ENCODE measurements at regions not wholly inside any gene's neighbourhood (a gene's known extent, or its start where the extent isn't known, plus 50 kb on each side); places are given as distances from the start of the nearest gene placed in this dataset.

DNA sequence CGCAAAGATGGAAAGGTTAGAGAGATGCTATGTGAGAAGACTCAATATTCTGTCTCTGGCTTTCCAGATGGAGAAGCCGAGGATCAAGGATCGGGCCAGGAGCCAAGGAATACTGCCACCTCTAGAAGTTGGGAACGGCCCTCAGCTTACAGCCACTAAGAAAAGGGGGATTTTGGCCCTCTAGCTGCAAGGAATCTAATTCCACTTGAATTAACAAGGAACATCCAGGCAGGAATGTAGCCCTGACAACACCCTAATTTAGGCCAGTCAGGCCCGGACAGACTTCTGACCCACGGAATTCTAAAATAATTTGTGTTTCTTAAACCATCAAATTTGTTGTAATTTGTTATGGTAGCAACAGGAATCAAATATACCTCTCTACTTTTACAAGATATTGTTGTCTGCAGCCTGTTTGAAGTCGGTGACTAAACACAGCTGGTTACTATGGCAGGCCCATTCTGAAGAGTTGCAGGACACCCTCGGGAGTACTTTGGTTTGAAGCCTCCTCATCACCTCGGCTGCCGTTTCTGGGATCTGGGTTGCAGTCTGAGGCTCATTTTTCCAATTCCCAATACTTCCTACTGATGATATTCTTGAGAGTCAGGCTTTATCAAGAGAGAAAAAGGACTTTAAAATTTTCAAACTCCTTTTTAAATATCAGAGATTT lies 1131.2 kb downstream of the TSN start:
- TF ChIP-seq, protein P1, sequence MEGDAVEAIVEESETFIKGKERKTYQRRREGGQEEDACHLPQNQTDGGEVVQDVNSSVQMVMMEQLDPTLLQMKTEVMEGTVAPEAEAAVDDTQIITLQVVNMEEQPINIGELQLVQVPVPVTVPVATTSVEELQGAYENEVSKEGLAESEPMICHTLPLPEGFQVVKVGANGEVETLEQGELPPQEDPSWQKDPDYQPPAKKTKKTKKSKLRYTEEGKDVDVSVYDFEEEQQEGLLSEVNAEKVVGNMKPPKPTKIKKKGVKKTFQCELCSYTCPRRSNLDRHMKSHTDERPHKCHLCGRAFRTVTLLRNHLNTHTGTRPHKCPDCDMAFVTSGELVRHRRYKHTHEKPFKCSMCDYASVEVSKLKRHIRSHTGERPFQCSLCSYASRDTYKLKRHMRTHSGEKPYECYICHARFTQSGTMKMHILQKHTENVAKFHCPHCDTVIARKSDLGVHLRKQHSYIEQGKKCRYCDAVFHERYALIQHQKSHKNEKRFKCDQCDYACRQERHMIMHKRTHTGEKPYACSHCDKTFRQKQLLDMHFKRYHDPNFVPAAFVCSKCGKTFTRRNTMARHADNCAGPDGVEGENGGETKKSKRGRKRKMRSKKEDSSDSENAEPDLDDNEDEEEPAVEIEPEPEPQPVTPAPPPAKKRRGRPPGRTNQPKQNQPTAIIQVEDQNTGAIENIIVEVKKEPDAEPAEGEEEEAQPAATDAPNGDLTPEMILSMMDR (IDR thresholded peaks at IDR 0.05; ENCODE audit: low read depth, low read length, poor library complexity, severe bottlenecking): no peak
- no peak for TF ChIP-seq EZH2phosphoT487 (IDR thresholded peaks at IDR 0.05; ENCODE audit: borderline replicate concordance, low read length)
- no peaks in the 10 kb centered on the region; the same call in 1 of the 2 replicates for H3K9me2 ChIP-seq (replicated peaks; ENCODE audit: control insufficient read depth, low read length)

DNA sequence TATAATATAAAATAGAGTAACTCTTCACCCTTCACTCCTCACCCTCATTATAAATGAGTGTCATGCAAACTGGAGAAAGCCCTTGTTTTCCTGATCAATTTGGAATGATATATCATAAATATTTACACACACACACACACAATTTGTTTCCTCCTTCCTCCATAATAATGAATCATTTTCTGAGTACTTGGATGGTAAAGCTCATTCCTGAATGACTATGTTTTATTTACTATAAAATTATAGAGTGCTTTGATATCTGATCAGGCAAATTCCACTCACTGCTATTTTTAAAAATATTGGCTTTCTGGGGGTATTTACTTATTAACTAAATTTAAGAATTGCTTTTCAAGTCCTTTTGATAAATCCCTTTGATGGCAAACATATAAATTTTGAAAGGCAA lies 1125.5 kb upstream of the CNTNAP5 start:
- H3K4me1 ChIP-seq (ENCODE audit: control insufficient read depth, low read length): no peaks in the 10 kb centered on the region
- no peaks in the 10 kb centered on the region for H3K9me2 ChIP-seq (replicated peaks; ENCODE audit: control insufficient read depth, low read length)
- H3K4me2 ChIP-seq (ENCODE audit: low read length): no peak overlapping the region
- no peaks in the 10 kb centered on the region for H4K20me1 ChIP-seq (ENCODE audit: control insufficient read depth, insufficient read depth, low read depth, low read length)
- H3K27ac ChIP-seq (ENCODE audit: low read depth, low read length): no peak overlapping the region
- no peaks in the 10 kb centered on the region for H3K79me2 ChIP-seq (ENCODE audit: control insufficient read depth, low read length)
- H3K4me3 ChIP-seq (ENCODE audit: low read length): no peak overlapping the region
- H3F3A ChIP-seq (ENCODE audit: control insufficient read depth, insufficient read depth): no peaks in the 10 kb centered on the region
- H3K9me3 ChIP-seq (ENCODE audit: control insufficient read depth, insufficient read depth, low read length): no peaks in the 10 kb centered on the region
- H3K27me3 ChIP-seq (ENCODE audit: control insufficient read depth, low read length): no peaks in the 10 kb centered on the region
- TF ChIP-seq EZH2phosphoT487 (IDR thresholded peaks at IDR 0.05; ENCODE audit: borderline replicate concordance, low read length): no peak
- TF ChIP-seq, protein P1 (IDR thresholded peaks at IDR 0.05; ENCODE audit: low read depth, low read length, poor library complexity, severe bottlenecking): no peak
- no peaks in the 10 kb centered on the region for H3K36me3 ChIP-seq (ENCODE audit: control insufficient read depth, low read length)

More for the DNA sequence above, 1131.2 kb downstream of the TSN start:
- no peak overlapping the region for H3K4me2 ChIP-seq (ENCODE audit: low read length)
- H3K36me3 ChIP-seq (ENCODE audit: control insufficient read depth, low read length): no peaks in the 10 kb centered on the region
- H3K27ac ChIP-seq (ENCODE audit: low read depth, low read length): no peak overlapping the region
- no peaks in the 10 kb centered on the region for H3F3A ChIP-seq (ENCODE audit: control insufficient read depth, insufficient read depth)
- H3K9me3 ChIP-seq (ENCODE audit: control insufficient read depth, insufficient read depth, low read length): no peaks in the 10 kb centered on the region
- H3K4me1 ChIP-seq (ENCODE audit: control insufficient read depth, low read length): no peaks in the 10 kb centered on the region
- H3K79me2 ChIP-seq (ENCODE audit: control insufficient read depth, low read length): no peaks in the 10 kb centered on the region
- H4K20me1 ChIP-seq (ENCODE audit: control insufficient read depth, insufficient read depth, low read depth, low read length): no peaks in the 10 kb centered on the region
- no peak overlapping the region for H3K4me3 ChIP-seq (ENCODE audit: low read length)
- H3K27me3 ChIP-seq (ENCODE audit: control insufficient read depth, low read length): no peaks in the 10 kb centered on the region

DNA sequence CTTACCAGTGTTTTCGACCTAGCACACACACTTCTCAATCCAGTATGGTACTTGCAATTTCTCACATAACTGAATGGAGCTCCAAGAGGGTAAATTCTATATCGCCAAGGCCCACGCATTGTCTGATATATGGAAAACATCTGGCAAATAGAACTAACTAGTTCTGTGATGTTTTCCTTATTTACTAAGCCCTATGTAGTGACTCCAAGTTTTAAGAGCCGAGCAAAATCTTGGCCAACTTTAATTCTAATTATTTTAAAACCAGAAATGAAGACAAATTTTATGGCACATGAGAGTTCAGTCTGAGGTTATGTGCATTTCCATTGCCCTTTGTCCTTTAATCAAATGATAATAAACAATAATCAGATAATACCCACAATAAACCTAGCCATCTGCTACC lies 1119.7 kb upstream of the CNTNAP5 start:
- TF ChIP-seq, protein P1 (IDR thresholded peaks at IDR 0.05; ENCODE audit: low read depth, low read length, poor library complexity, severe bottlenecking): no peak
- TF ChIP-seq EZH2phosphoT487 (IDR thresholded peaks at IDR 0.05; ENCODE audit: borderline replicate concordance, low read length): no peak
- no peak overlapping the region for H3K27ac ChIP-seq (ENCODE audit: low read depth, low read length)

More for the DNA sequence above, 1119.7 kb upstream of the CNTNAP5 start:
- Histone ChIP-seq H3K4me3 (ENCODE audit: low read length) (no peak overlapping the region), H3K4me1 (ENCODE audit: control insufficient read depth, low read length) (no peaks in the 10 kb centered on the region), H3K9me2 (replicated peaks; ENCODE audit: control insufficient read depth, low read length) (no peaks in the 10 kb centered on the region), H3K79me2 (ENCODE audit: control insufficient read depth, low read length) (no peaks in the 10 kb centered on the region), H3F3A (ENCODE audit: control insufficient read depth, insufficient read depth) (no peaks in the 10 kb centered on the region), H3K4me2 (ENCODE audit: low read length) (no peak overlapping the region), H3K27me3 (ENCODE audit: control insufficient read depth, low read length) (no peaks in the 10 kb centered on the region), H3K9me3 (ENCODE audit: control insufficient read depth, insufficient read depth, low read length) (no peaks in the 10 kb centered on the region), H4K20me1 (ENCODE audit: control insufficient read depth, insufficient read depth, low read depth, low read length) (no peaks in the 10 kb centered on the region), H3K36me3 (ENCODE audit: control insufficient read depth, low read length) (no peaks in the 10 kb centered on the region)
